GM23338 (cell line): ENCODE measurements at regions not wholly inside any gene's neighbourhood (a gene's known extent, or its start where the extent isn't known, plus 50 kb on each side); places are given as distances from the start of the nearest gene placed in this dataset.

Source experiments
- ATAC-seq: fragments of 200-7000 bp; cut with Tn5 transposase; 3 replicates; pipeline ENCODE4 v1.9.1; 2020
- DNase-seq: peaks from one replicate; pipeline ENCODE4 v3.0.0-alpha.2; 2015; ENCODE audit warnings: low spot score
- H2AFZ ChIP-seq: fragments of 200-600 bp; sonication (generic); 2 replicates; pipeline ENCODE4 v1.8.0; 2016; ENCODE audit warnings: antibody characterized with exemption, mild to moderate bottlenecking, moderate library complexity
- H3F3A ChIP-seq: fragments of 200-600 bp; sonication (generic); replicated peaks from 2 replicates; pipeline ENCODE4 v1.8.0; 2017; ENCODE audit warnings: antibody characterized with exemption, mixed run types, low read depth
- H3K27ac ChIP-seq: fragments of 200-600 bp; sonication (generic); 2 replicates; pipeline ENCODE4 v1.6.1; 2016; ENCODE audit warnings: low read depth
- H3K27me3 ChIP-seq: fragments of 200-600 bp; sonication (generic); 2 replicates; pipeline ENCODE4 v1.8.0; 2016; ENCODE audit warnings: mild to moderate bottlenecking, mixed run types, moderate library complexity; ENCODE audit not compliant: insufficient read depth
- H3K36me3 ChIP-seq: fragments of 200-600 bp; sonication (generic); 2 replicates; pipeline ENCODE4 v1.8.0; 2016; ENCODE audit warnings: mild to moderate bottlenecking; ENCODE audit not compliant: insufficient read depth
- H3K4me1 ChIP-seq: fragments of 200-600 bp; sonication (generic); 2 replicates; pipeline ENCODE4 v1.8.0; 2016; ENCODE audit warnings: mild to moderate bottlenecking, moderate library complexity; ENCODE audit not compliant: insufficient read depth
- H3K4me2 ChIP-seq: fragments of 200-600 bp; sonication (generic); 2 replicates; pipeline ENCODE4 v1.7.1; 2017; ENCODE audit warnings: mixed run types
- H3K4me3 ChIP-seq: fragments of 200-600 bp; sonication (generic); 2 replicates; pipeline ENCODE4 v1.6.1; 2016; ENCODE audit warnings: mixed run types
- H3K79me2 ChIP-seq: fragments of 200-600 bp; sonication (generic); replicated peaks from 2 replicates; pipeline ENCODE4 v1.8.0; 2017; ENCODE audit warnings: mild to moderate bottlenecking; ENCODE audit not compliant: insufficient read depth
- H3K9me2 ChIP-seq: fragments of 200-600 bp; sonication (generic); 2 replicates; pipeline ENCODE4 v1.8.0; 2017; ENCODE audit not compliant: insufficient read depth
- H4K20me1 ChIP-seq: fragments of 200-600 bp; sonication (generic); replicated peaks from 2 replicates; pipeline ENCODE4 v1.8.0; 2017; ENCODE audit warnings: mild to moderate bottlenecking; ENCODE audit not compliant: insufficient read depth
- H3K27ac Mint-ChIP-seq: 2 replicates; pipeline ENCODE4 v1.8.0; 2020; ENCODE audit warnings: inconsistent platforms, mild to moderate bottlenecking, moderate library complexity, mixed read lengths
- H3K27me3 Mint-ChIP-seq: 3 replicates; pipeline ENCODE4 v1.8.0; 2022; ENCODE audit warnings: low read depth, mild to moderate bottlenecking, moderate library complexity, mixed read lengths, inconsistent platforms; ENCODE audit not compliant: insufficient read depth, poor library complexity
- H3K36me3 Mint-ChIP-seq: 3 replicates; pipeline ENCODE4 v1.8.0; 2021; ENCODE audit warnings: low read depth, mild to moderate bottlenecking, inconsistent platforms, moderate library complexity, mixed read lengths
- H3K4me1 Mint-ChIP-seq: 3 replicates; pipeline ENCODE4 v1.8.0; 2020; ENCODE audit warnings: mild to moderate bottlenecking, inconsistent platforms, mixed read lengths
- H3K4me3 Mint-ChIP-seq: 3 replicates; pipeline ENCODE4 v1.8.0; 2021; ENCODE audit warnings: moderate library complexity, mild to moderate bottlenecking, inconsistent platforms, mixed read lengths
- H3K9me3 Mint-ChIP-seq: 3 replicates; pipeline ENCODE4 v1.8.0; 2020; ENCODE audit warnings: moderate library complexity, mild to moderate bottlenecking, inconsistent platforms, mixed read lengths
- CREB1 ChIP-seq: fragments of 250-450 bp; sonication (Bioruptor Pico); IDR thresholded peaks from 2 replicates; pipeline ENCODE4 v1.5.0; 2020; ENCODE audit warnings: low read depth, mild to moderate bottlenecking, moderate library complexity
- CTCF ChIP-seq, 2 experiments: fragments of 200-600 bp in 1 of 2; sonication (generic) in 1 of 2; conservative IDR thresholded peaks; 2 replicates each; pipeline versions ENCODE4 v1.5.1 to v1.6.1; 2016 to 2017; ENCODE audit warnings: antibody characterized with exemption in 2 of 2, low read depth in 2 of 2, mild to moderate bottlenecking in 2 of 2, moderate library complexity in 1 of 2
- EZH2phosphoT487 ChIP-seq: fragments of 200-600 bp; sonication (generic); IDR thresholded peaks from one replicate; pipeline ENCODE4 v1.8.1; 2018; ENCODE audit warnings: antibody characterized with exemption; ENCODE audit not compliant: unreplicated experiment
- JUNB ChIP-seq: IDR thresholded peaks from one replicate; pipeline ENCODE4 v1.6.1; 2016; ENCODE audit warnings: antibody characterized with exemption; ENCODE audit not compliant: unreplicated experiment
- NANOG ChIP-seq: IDR thresholded peaks from 2 replicates; pipeline ENCODE4 v1.6.1; 2016; ENCODE audit warnings: antibody characterized with exemption, borderline replicate concordance
- POLR2AphosphoS5 ChIP-seq: IDR thresholded peaks from 2 replicates; pipeline ENCODE4 v1.6.1; 2016; ENCODE audit warnings: antibody characterized with exemption, low read depth
- STAT1 ChIP-seq: IDR thresholded peaks from one replicate; pipeline ENCODE4 v1.6.1; 2016; ENCODE audit warnings: antibody characterized with exemption; ENCODE audit not compliant: unreplicated experiment
- ZNF114 ChIP-seq: fragments of 250-450 bp; sonication (Bioruptor Pico); IDR thresholded peaks from 2 replicates; pipeline ENCODE4 v1.5.0; 2020; ENCODE audit warnings: mild to moderate bottlenecking, moderate library complexity
- ZNF331 ChIP-seq: fragments of 250-450 bp; sonication (Bioruptor Pico); IDR thresholded peaks from 2 replicates; pipeline ENCODE4 v1.5.0; 2020; ENCODE audit warnings: low read depth, mild to moderate bottlenecking, moderate library complexity
- ZNF462 ChIP-seq: fragments of 250-450 bp; sonication (Bioruptor Pico); IDR thresholded peaks from 2 replicates; pipeline ENCODE4 v1.5.0; 2020; ENCODE audit warnings: mild to moderate bottlenecking, moderate library complexity

- no peak for TF ChIP-seq ZNF462 (CRISPR knock-in tag)
- TF ChIP-seq EZH2phosphoT487: no peak
- no peak for TF ChIP-seq JUNB
- no peak for TF ChIP-seq ZNF331 (CRISPR knock-in tag)
- no peak for TF ChIP-seq NANOG
- no peak for TF ChIP-seq ZNF114 (CRISPR knock-in tag)
- TF ChIP-seq POLR2AphosphoS5: no peak
Measured at GRCh38 chr1:168970926-168971659, 135.4 kb upstream of the ATP1B1 start (continued).

- no peak for DNase-seq
- peaks cover 13% of the 10 kb centered on the region for H3K4me1 Mint-ChIP-seq
Measured at GRCh38 chr1:168972225-168972624, 134.3 kb upstream of the ATP1B1 start.

More at GRCh38 chr1:168972225-168972624, 134.3 kb upstream of the ATP1B1 start:
- H3K9me3 Mint-ChIP-seq: no peaks in the 10 kb centered on the region
- no peak for ATAC-seq
- Histone ChIP-seq H4K20me1 (no peaks in the 10 kb centered on the region), H3K79me2 (no peaks in the 10 kb centered on the region), H3K4me2 (no peak overlapping the region), H3K4me1 (peaks cover 14% of the 10 kb centered on the region), H3K27ac (no peak overlapping the region), H2AFZ (0 out of 2 replicates have a peak overlapping the region, but pooled peaks have one; percentile 78), H3K36me3 (no peaks in the 10 kb centered on the region), H3K4me3 (no peak overlapping the region), H3K27me3 (no peaks in the 10 kb centered on the region), H3K9me2 (no peaks in the 10 kb centered on the region), H3F3A (no peaks in the 10 kb centered on the region)
- H3K4me3 Mint-ChIP-seq: no peak overlapping the region
- H3K36me3 Mint-ChIP-seq: no peaks in the 10 kb centered on the region
- H3K27me3 Mint-ChIP-seq: no peaks in the 10 kb centered on the region
- no peak overlapping the region for H3K27ac Mint-ChIP-seq
- TF ChIP-seq STAT1: no peak
- TF ChIP-seq CREB1 (CRISPR knock-in tag): no peak
- TF ChIP-seq JUNB: no peak
- TF ChIP-seq CTCF (conservative IDR thresholded peaks at IDR 0.05; ENCODE audit: low read depth in 2 of 2): no peak
- TF ChIP-seq POLR2AphosphoS5: no peak
- TF ChIP-seq ZNF114 (CRISPR knock-in tag): no peak
- no peak for TF ChIP-seq NANOG
